Right lobe of liver (tissue), 6 donors: ENCODE measurements at regions not wholly inside any gene's neighbourhood (a gene's known extent, or its start where the extent isn't known, plus 50 kb on each side); places are given as distances from the start of the nearest gene placed in this dataset.
"Not testable (repeated sequence)": the region's sequence is repeated elsewhere in the genome, so short reads cannot be mapped to it uniquely, and the experiment has no call there.

Experiments
- ATAC-seq, 4 donors: fragments of 200-7000 bp; cut with Tn5 transposase; one replicate each; pipeline ENCODE4 v1.9.1; 2020; ENCODE audit warnings: mild to moderate bottlenecking in 4 of 4, moderate library complexity in 4 of 4
- DNase-seq, 3 donors: peaks; one replicate each; pipeline ENCODE4 v3.0.0-alpha.2; 2020
- H3K27ac ChIP-seq, 3 donors: fragments of 200-600 bp; one replicate each; pipeline ENCODE4 v1.8.0; 2022
- H3K27me3 ChIP-seq, 2 donors: fragments of 200-600 bp; one replicate each; pipeline ENCODE4 v1.8.0; 2022
- H3K36me3 ChIP-seq, 4 donors: fragments of 200-600 bp; sonication (generic) in 1 of 4; one replicate each; pipeline versions ENCODE4 v1.5.1 to v1.8.0; 2017 to 2022; ENCODE audit warnings: control low read depth in 1 of 4
- H3K4me1 ChIP-seq, 4 donors: fragments of 200-600 bp; sonication (generic) in 1 of 4; one replicate each; pipeline versions ENCODE4 v1.5.1 to v1.8.0; 2017 to 2022; ENCODE audit warnings: control low read depth in 1 of 4
- H3K4me3 ChIP-seq, 3 donors: fragments of 200-600 bp; one replicate each; pipeline ENCODE4 v1.8.0; 2022
- H3K9me3 ChIP-seq, 4 donors: fragments of 200-600 bp; sonication (generic) in 1 of 4; one replicate each; pipeline versions ENCODE4 v1.5.1 to v1.8.0; 2017 to 2022; ENCODE audit warnings: control low read depth in 1 of 4
- CTCF ChIP-seq, 4 donors: fragments of 200-600 bp in 3 of 4; fragments of 450-650 bp in 1 of 4; IDR thresholded peaks; one replicate each; pipeline versions ENCODE4 v1.5.1 to v1.8.0; 2016 to 2022; ENCODE audit warnings: antibody characterized with exemption in 4 of 4, mild to moderate bottlenecking in 2 of 4
- POLR2A ChIP-seq: fragments of 450-650 bp; IDR thresholded peaks from one replicate; pipeline ENCODE4 v1.6.1; 2017; ENCODE audit warnings: antibody characterized with exemption, mild to moderate bottlenecking
- WGBS: methylation state at CpG from one replicate; pipeline ENCODE4 v1.1.6; 2018; ENCODE audit warnings: low coverage, low lambda C conversion rate; ENCODE audit not compliant: insufficient coverage; ENCODE audit errors: missing lambda C conversion rate; 5-methylcytosine and 5-hydroxymethylcytosine counted together
- intact Hi-C, 2 donors: fragments of 100-400 bp; cut with DNase I; formaldehyde crosslinking; loops; one replicate each; pipeline versions ENCODE4 v1.11.2 to v1.14.1; 2022
- donor health status: DM: no; HTN: yes; CAD: no.
- donor health status: DM: no; HTN: no; CAD: no.
- donor health status: DM: no; HTN: no; CAD: no.
- donor health status: DM: no; HTN: yes; CAD: no.
- donor health status: DM: no; HTN: yes; CAD: no.

GRCh38 chr1:61028136-61028535, 54.2 kb upstream of the NFIA start:
- ATAC-seq, result no peak
- H3K4me1 ChIP-seq, result no peaks in the 10 kb centered on the region
- TF ChIP-seq POLR2A (no peak), CTCF (IDR thresholded peaks at IDR 0.05) (no peak)
- H3K36me3 ChIP-seq, result no peaks in the 10 kb centered on the region
- no peaks in the 10 kb centered on the region for H3K27me3 ChIP-seq
- intact Hi-C loops, result no loop called here
- no peak for DNase-seq
- no peak overlapping the region for H3K4me3 ChIP-seq
- no peaks in the 10 kb centered on the region for H3K9me3 ChIP-seq
- no peak overlapping the region for H3K27ac ChIP-seq
- no CpG with 5 or more reads among the region's 4 CpGs for WGBS

DNA sequence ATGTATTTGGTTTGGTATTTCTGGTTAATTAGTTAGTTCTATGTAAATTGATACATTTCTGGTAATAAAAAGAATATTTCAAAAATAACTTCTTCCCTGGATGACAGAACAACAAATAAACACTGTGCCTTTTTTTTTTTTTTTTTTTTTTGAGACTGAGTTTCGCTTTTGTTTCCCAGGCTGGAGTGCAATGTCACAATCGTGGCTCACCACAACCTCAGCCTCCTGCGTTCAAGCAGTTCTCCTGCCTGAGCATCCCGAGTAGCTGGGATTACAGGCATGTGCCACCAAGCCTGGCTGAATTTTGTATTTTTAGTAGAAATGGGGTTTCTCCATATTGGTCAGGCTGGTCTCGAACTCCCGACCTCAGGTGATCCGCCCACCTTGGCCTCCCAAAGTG, 64.3 kb upstream of the NFIA start:
- H3K9me3 ChIP-seq, H3K36me3 ChIP-seq, ATAC-seq, DNase-seq, H3K4me3 ChIP-seq, H3K27me3 ChIP-seq, intact Hi-C loops, H3K27ac ChIP-seq, H3K4me1 ChIP-seq: not testable (repeated sequence)
- WGBS, result 50% methylated on average over 7 of the region's 7 CpGs

DNA sequence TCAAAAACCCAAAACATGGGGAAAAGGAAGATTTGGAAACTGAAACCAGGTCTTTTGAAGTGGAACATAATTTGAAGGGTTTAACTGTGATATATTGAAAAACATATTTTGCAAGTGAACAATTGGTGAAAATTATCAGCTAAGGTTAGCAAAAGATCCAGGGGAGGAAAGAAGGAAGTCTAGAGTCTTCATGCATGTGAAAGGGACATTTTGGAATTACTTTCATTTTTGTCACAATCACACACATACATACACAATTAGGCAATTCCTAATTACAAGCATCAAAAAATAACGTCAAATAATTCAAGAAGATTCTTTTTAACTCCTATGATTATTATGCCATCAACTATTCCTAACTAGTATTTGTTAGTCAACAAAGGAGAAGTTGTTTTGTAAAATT, 64.7 kb upstream of the NFIA start:
- H3K27ac ChIP-seq, result no peak overlapping the region
- H3K9me3 ChIP-seq, result no peaks in the 10 kb centered on the region
- H3K27me3 ChIP-seq, result no peaks in the 10 kb centered on the region
- DNase-seq, result no peak
- no peak for TF ChIP-seq POLR2A
- TF ChIP-seq CTCF (IDR thresholded peaks at IDR 0.05), result no peak
- no peaks in the 10 kb centered on the region for H3K4me1 ChIP-seq
- no peaks in the 10 kb centered on the region for H3K36me3 ChIP-seq
- WGBS, result 30% methylated on average over 1 of the region's 1 CpG
- no peak for ATAC-seq
- intact Hi-C loops, result no loop called here
- H3K4me3 ChIP-seq, result no peak overlapping the region

DNA sequence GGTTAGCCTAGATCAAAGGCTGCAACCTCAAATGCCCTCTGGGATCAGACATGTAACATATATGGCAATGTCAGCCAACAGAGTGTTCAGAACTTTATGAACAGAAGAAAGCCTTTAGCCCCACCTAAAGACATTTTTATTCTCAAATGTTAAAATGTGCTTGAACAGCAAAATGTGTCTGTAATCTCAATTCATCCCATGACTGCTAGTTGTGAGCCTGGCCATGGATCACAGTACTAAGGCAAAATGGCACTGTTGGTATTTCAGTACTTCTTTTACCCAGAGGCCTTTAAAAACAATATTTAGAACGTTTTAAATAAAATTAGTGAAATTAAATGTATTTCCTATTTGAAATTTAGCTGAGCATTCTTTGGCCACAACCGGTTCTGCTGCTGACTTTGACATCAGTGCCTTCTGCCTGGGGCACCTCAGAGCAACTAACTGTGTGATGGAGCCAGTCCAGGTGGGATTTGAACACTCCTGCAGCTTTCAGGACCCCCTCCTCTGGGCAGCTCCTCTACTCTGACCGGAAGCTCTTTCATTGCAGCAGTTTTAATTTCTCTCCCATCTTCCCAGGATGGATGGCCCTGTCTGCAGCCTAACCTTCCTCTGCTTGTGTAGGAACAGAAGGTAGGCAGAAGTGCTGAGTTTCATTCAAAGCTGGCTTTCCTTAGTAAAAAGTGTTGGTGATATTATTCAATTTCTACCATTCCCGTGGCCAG, 68.3 kb upstream of the NFIA start:
- DNase-seq (no peak), ATAC-seq (no peak)
- H3K9me3 ChIP-seq, result no peaks in the 10 kb centered on the region
- intact Hi-C loops, result no loop called here
- WGBS, result 30% methylated on average over 3 of the region's 4 CpGs
- no peaks in the 10 kb centered on the region for H3K36me3 ChIP-seq
- H3K27ac ChIP-seq, result no peak overlapping the region
- no peaks in the 10 kb centered on the region for H3K27me3 ChIP-seq
- TF ChIP-seq POLR2A (no peak), CTCF (IDR thresholded peaks at IDR 0.05) (no peak)
- H3K4me3 ChIP-seq, result no peak overlapping the region
- H3K4me1 ChIP-seq, result no peaks in the 10 kb centered on the region

- H3K4me1 ChIP-seq, result no peaks in the 10 kb centered on the region
- TF ChIP-seq POLR2A, result no peak
- no peak for TF ChIP-seq CTCF (IDR thresholded peaks at IDR 0.05)
- WGBS, result 76% methylated on average over 4 of the region's 4 CpGs
- H3K36me3 ChIP-seq, result no peaks in the 10 kb centered on the region
- intact Hi-C loops, result no loop called here
- no peak overlapping the region for H3K27ac ChIP-seq
- DNase-seq, result no peak
- H3K4me3 ChIP-seq, result no peak overlapping the region
- ATAC-seq, result no peak
- no peaks in the 10 kb centered on the region for H3K27me3 ChIP-seq
- H3K9me3 ChIP-seq, result no peaks in the 10 kb centered on the region
These were observed 69.0 kb upstream of the NFIA start for GRCh38 chr1:61013189-61013945.
